ENCODE measurements at regions not wholly inside any gene's neighbourhood (a gene's known extent, or its start where the extent isn't known, plus 50 kb on each side); places are given as distances from the start of the nearest gene placed in this dataset.

- H3K27me3 ChIP-seq: no peaks in the 10 kb centered on the region
- no peaks in the 10 kb centered on the region for H3K36me3 ChIP-seq
- DNase-seq: no peak
- no peak for ATAC-seq
- no peaks in the 10 kb centered on the region for H3K9me3 ChIP-seq
- H3K4me3 ChIP-seq: no peak overlapping the region
- H3K27ac ChIP-seq: no peak overlapping the region
- TF ChIP-seq POLR2A (IDR thresholded peaks at IDR 0.05) (no peak), CTCF (IDR thresholded peaks at IDR 0.05) (no peak)
- intact Hi-C loops (cut with DNase I): loop anchor here in 1 of 10 donors (10.0 kb wide), 1 partner anchor 233 kb away; no protein-coding TSS in a partner anchor
- H3K4me1 ChIP-seq: peaks cover 0 to 10% (median 2%) of the 10 kb centered on the region in 12 donors
- WGBS, 4 donors: 83 to 93% (median 86%) methylated on average over 3 of the region's 3 CpGs
These were observed 498.0 kb upstream of the CFAP20DC start for GRCh38 chr3:59547874-59548273.

- intact Hi-C loops (cut with DNase I): loop anchor here in 1 of 10 donors (10.0 kb wide), 1 partner anchor 232 kb away; no protein-coding TSS in a partner anchor
- WGBS, 4 donors: 72 to 86% (median 78%) methylated on average over 1 of the region's 1 CpG
- no peak for TF ChIP-seq CTCF (IDR thresholded peaks at IDR 0.05)
- TF ChIP-seq POLR2A (IDR thresholded peaks at IDR 0.05): no peak
These were observed 496.7 kb upstream of the CFAP20DC start for GRCh38 chr3:59546522-59546921.

GRCh38 chr3:59545374-59545773, 495.5 kb upstream of the CFAP20DC start:
- ATAC-seq: peak in 2 of 4 donors; percentile 54 to 65
- WGBS, 4 donors: 45 to 76% (median 56%) methylated on average over 1 of the region's 1 CpG

More at GRCh38 chr3:59546522-59546921, 496.7 kb upstream of the CFAP20DC start:
- no peaks in the 10 kb centered on the region for H3K27me3 ChIP-seq
- no peaks in the 10 kb centered on the region for H3K9me3 ChIP-seq
- peaks cover 0 to 14% (median under 1%) of the 10 kb centered on the region in 12 donors for H3K4me1 ChIP-seq
- DNase-seq (no peak), ATAC-seq (no peak)
- H3K4me3 ChIP-seq: no peak overlapping the region
- no peak overlapping the region for H3K27ac ChIP-seq
- H3K36me3 ChIP-seq: no peaks in the 10 kb centered on the region

GRCh38 chr3:59542276-59542675, 492.5 kb upstream of the CFAP20DC start:
- ATAC-seq (peak in 2 of 4 donors; percentile 16 to 31), DNase-seq (no peak)
- Histone ChIP-seq H3K4me3 (no peak overlapping the region), H3K27me3 (no peaks in the 10 kb centered on the region), H3K9me3 (no peaks in the 10 kb centered on the region), H3K36me3 (no peaks in the 10 kb centered on the region), H3K27ac (no peak overlapping the region), H3K4me1 (peaks cover 0 to 9% (median 0%) of the 10 kb centered on the region in 12 donors)
- WGBS, 4 donors: 25 to 30% (median 28%) methylated on average over 3 of the region's 3 CpGs
- TF ChIP-seq CTCF (IDR thresholded peaks at IDR 0.05): no peak
- TF ChIP-seq POLR2A (IDR thresholded peaks at IDR 0.05): no peak
- intact Hi-C loops (cut with DNase I): loop anchor here in 1 of 10 donors (10.0 kb wide), 1 partner anchor 227 kb away; no protein-coding TSS in a partner anchor

More at GRCh38 chr3:59545374-59545773, 495.5 kb upstream of the CFAP20DC start:
- no peak for DNase-seq
- Histone ChIP-seq H3K4me3 (no peak overlapping the region), H3K27ac (no peak overlapping the region), H3K4me1 (peaks cover 0 to 10% (median 0%) of the 10 kb centered on the region in 12 donors), H3K27me3 (no peaks in the 10 kb centered on the region), H3K9me3 (no peaks in the 10 kb centered on the region), H3K36me3 (no peaks in the 10 kb centered on the region)
- TF ChIP-seq POLR2A (IDR thresholded peaks at IDR 0.05) (no peak), CTCF (IDR thresholded peaks at IDR 0.05) (no peak)
- intact Hi-C loops (cut with DNase I): loop anchor here in 1 of 10 donors (10.0 kb wide), 1 partner anchor 231 kb away; no protein-coding TSS in a partner anchor

All from heart left ventricle (tissue), 16 donors.